HG03095 (cell line): ENCODE measurements at regions not wholly inside any gene's neighbourhood (a gene's known extent, or its start where the extent isn't known, plus 50 kb on each side); places are given as distances from the start of the nearest gene placed in this dataset.
"Not testable (repeated sequence)": the region's sequence is repeated elsewhere in the genome, so short reads cannot be mapped to it uniquely, and the experiment has no call there.

Experiments used
- ATAC-seq: cut with Tn5 transposase; IDR thresholded peaks from one replicate; pipeline ENCODE4 v1.9.1; 2021; ENCODE audit warnings: moderate library complexity; ENCODE audit not compliant: unreplicated experiment

GRCh38 chr3:117863146-117863545 is 1153.6 kb downstream of the TUSC7 start:
- ATAC-seq = no peak

GRCh38 chr3:117865338-117865737 is 1155.8 kb downstream of the TUSC7 start:
- ATAC-seq = no peak

GRCh38 chr3:117868766-117869165 is 1159.2 kb downstream of the TUSC7 start:
- no peak for ATAC-seq

- no peak for ATAC-seq
Measured at GRCh38 chr3:117871934-117872333, 1162.4 kb downstream of the TUSC7 start.

- not testable (repeated sequence) for ATAC-seq
Measured at GRCh38 chr3:117872594-117873248, 1161.9 kb downstream of the IGSF11 start.

GRCh38 chr3:117873249-117873600 is 1161.4 kb downstream of the IGSF11 start:
- no peak for ATAC-seq

- ATAC-seq = no peak
Measured at GRCh38 chr3:117874028-117874690, 1160.5 kb downstream of the IGSF11 start.

- ATAC-seq = no peak
Measured at GRCh38 chr3:117874904-117875874, 1159.5 kb downstream of the IGSF11 start.

GRCh38 chr3:117875887-117876286 is 1158.8 kb downstream of the IGSF11 start:
- no peak for ATAC-seq

- ATAC-seq = no peak
Measured at GRCh38 chr3:117880638-117881037, 1154.0 kb downstream of the IGSF11 start.

- no peak for ATAC-seq
Measured at GRCh38 chr3:117881210-117881609, 1153.4 kb downstream of the IGSF11 start.

- ATAC-seq = no peak
Measured at GRCh38 chr3:117885011-117885441, 1149.6 kb downstream of the IGSF11 start.

- no peak for ATAC-seq
Measured at GRCh38 chr3:117886147-117886546, 1148.5 kb downstream of the IGSF11 start.

GRCh38 chr3:117887031-117887430 is 1147.6 kb downstream of the IGSF11 start:
- no peak for ATAC-seq

GRCh38 chr3:117887901-117888300 is 1146.7 kb downstream of the IGSF11 start:
- ATAC-seq = no peak

- no peak for ATAC-seq
Measured at GRCh38 chr3:117892431-117892841, 1142.2 kb downstream of the IGSF11 start.

GRCh38 chr3:117893001-117893400 is 1141.6 kb downstream of the IGSF11 start:
- no peak for ATAC-seq

- no peak for ATAC-seq
Measured at GRCh38 chr3:117893638-117894037, 1141.0 kb downstream of the IGSF11 start.

GRCh38 chr3:117898722-117899522 is 1135.7 kb downstream of the IGSF11 start:
- peak; percentile 54 for ATAC-seq

- no peak for ATAC-seq
Measured at GRCh38 chr3:117903226-117903625, 1131.4 kb downstream of the IGSF11 start.
